ENCODE measurements at regions not wholly inside any gene's neighbourhood (a gene's known extent, or its start where the extent isn't known, plus 50 kb on each side); places are given as distances from the start of the nearest gene placed in this dataset.
A peak's percentile ranks its signal among the peaks of the same experiment; 100 is the strongest.

DNA sequence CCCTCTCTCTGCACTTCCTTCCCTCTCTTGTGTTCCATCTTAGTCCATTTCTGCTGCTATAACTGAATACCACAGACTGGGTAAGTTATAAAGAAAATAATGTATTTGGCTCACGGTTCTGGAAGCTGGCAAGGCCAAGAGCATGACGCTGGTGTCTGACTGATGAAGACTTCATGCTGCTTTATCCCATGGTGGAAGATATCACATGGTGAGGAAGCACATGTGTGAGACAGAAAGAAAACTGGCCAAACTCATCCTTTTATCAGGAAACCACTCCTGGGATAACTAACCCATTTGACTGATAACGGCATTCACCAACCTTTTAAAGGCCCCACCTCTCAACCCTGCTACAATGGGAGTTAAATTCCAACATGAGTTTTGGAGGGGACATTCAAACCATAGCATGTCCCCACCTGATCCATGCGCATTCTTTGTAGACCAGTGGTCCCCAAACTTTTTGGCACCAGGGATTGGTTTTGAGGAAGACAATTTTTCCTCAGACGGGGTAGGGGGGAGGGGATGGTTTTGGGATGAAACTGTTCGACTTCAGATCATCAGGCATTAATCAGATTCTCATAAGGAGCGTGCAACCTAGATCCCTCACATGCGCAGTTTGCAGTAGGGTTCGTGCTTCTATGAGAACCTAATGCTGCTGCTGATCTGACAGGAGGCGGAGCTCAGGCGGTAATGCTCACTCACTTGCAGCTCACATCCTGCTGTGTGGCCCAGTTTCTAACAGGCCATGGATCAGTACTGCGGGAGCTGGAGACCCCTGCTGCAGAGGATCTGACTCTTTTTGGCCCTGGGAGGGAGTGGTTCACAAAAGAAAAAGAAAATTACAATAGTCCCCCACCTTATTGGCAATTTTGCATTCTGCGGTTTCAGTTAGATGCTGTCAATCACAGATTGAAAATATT, 61.6 kb upstream of the SMOX start:
- TF ChIP-seq, protein P1, sequence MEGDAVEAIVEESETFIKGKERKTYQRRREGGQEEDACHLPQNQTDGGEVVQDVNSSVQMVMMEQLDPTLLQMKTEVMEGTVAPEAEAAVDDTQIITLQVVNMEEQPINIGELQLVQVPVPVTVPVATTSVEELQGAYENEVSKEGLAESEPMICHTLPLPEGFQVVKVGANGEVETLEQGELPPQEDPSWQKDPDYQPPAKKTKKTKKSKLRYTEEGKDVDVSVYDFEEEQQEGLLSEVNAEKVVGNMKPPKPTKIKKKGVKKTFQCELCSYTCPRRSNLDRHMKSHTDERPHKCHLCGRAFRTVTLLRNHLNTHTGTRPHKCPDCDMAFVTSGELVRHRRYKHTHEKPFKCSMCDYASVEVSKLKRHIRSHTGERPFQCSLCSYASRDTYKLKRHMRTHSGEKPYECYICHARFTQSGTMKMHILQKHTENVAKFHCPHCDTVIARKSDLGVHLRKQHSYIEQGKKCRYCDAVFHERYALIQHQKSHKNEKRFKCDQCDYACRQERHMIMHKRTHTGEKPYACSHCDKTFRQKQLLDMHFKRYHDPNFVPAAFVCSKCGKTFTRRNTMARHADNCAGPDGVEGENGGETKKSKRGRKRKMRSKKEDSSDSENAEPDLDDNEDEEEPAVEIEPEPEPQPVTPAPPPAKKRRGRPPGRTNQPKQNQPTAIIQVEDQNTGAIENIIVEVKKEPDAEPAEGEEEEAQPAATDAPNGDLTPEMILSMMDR (IDR thresholded peaks at IDR 0.05): no peak
- no peak for DNase-seq (ENCODE audit: low spot score)
- H3K4me3 ChIP-seq: no peak overlapping the region
- H3K27ac ChIP-seq: no peak overlapping the region

DNA sequence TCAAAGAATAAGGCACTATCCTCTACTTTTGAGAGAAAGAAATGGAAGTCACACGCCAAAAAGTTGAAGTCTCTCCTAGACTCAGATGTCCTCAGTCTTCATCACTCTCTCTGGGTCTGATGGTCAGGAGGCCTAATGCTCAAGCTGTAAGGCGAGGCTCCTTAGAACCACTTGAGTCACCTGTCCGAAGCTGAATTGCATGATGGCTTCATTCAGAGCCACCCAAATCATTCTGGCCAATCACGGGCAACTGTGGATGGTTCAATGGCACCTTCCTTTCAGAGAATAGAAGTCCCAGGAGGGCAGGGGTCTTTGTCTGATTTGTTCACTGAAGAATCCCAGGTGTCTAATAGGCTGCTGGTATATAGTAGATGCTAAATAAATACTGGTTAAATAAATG, 63.9 kb upstream of the SMOX start:
- no peak for DNase-seq (ENCODE audit: low spot score)
- no peak overlapping the region for H3K27ac ChIP-seq
- TF ChIP-seq, protein P1 (IDR thresholded peaks at IDR 0.05): no peak
- H3K4me3 ChIP-seq: no peak overlapping the region

DNA sequence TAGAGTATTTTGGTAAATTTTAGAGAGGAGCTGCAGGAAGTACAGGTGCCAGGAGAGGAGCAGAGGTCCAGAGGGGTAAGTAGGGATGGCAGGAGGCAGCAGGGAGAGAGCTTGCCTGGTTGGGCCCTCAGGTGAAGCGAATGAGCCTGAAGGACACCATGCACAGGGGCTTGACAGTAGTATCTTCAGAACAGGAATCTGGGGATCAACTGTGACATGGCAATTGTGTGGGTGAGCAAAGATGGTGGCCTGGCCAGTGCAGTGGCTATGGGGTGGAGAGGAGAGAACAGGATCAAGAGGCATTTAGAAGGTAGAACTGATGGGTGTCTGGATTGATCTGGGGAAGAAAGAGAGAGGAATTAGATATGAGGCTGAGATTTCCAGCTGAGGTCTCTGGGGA, 64.5 kb upstream of the SMOX start:
- DNase-seq (ENCODE audit: low spot score): no peak
- TF ChIP-seq, protein P1 (IDR thresholded peaks at IDR 0.05): no peak
- H3K4me3 ChIP-seq: no peak overlapping the region
- H3K27ac ChIP-seq: no peak overlapping the region

- H3K4me3 ChIP-seq: no peak overlapping the region
- TF ChIP-seq, protein P1 (IDR thresholded peaks at IDR 0.05): no peak
- peak; percentile 68 for DNase-seq (ENCODE audit: low spot score)
- H3K27ac ChIP-seq: peak overlapping the region; percentile 5 to 63
These were observed 65.3 kb upstream of the SMOX start for GRCh38 chr20:4083098-4083865.

DNA sequence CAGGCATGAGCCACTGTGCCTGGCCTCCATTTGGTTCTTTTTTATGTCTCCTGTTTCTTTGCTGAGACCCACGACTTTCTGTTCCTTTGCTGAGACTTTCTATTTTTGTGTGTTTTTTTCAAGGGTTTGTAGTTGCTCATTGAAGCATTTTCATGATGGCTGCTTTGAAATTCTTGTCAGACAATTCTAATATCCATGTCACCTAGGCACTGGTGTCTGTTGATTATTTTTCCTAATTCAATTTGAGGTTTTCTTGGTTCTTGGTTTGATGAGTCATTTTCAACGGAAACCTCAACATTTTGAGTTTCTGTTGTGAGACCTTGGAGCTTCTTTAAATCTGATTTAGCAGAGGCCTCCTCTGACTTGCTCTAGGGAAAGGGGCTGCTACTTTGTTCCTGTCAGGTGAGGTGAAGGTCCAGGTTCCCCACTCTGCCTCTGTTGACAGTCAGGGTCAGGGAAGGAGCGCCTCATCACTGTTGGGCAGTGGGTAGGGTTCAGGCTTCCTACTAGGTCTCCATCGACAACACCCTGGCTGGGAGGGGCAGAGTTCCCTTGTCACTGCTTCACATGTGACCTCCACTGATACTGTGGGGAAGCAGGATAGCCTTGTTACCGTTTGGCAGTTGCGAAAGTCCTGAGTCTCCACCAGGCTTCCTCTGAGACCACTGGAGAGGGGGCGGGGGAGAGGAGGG, 66.1 kb upstream of the SMOX start:
- TF ChIP-seq, protein P1 (IDR thresholded peaks at IDR 0.05): no peak
- DNase-seq (ENCODE audit: low spot score): no peak
- Histone ChIP-seq H3K4me3 (no peak overlapping the region), H3K27ac (peak overlapping the region in 1 of 2 donors; percentile 63)

- no peak overlapping the region for H3K27ac ChIP-seq
- no peak for DNase-seq (ENCODE audit: low spot score)
- H3K4me3 ChIP-seq: no peak overlapping the region
- TF ChIP-seq, protein P1 (IDR thresholded peaks at IDR 0.05): no peak
These were observed 66.1 kb upstream of the RNF24 start for GRCh38 chr20:4081421-4081820.
